ENCODE measurements at regions not wholly inside any gene's neighbourhood (a gene's known extent, or its start where the extent isn't known, plus 50 kb on each side); places are given as distances from the start of the nearest gene placed in this dataset.

DNA sequence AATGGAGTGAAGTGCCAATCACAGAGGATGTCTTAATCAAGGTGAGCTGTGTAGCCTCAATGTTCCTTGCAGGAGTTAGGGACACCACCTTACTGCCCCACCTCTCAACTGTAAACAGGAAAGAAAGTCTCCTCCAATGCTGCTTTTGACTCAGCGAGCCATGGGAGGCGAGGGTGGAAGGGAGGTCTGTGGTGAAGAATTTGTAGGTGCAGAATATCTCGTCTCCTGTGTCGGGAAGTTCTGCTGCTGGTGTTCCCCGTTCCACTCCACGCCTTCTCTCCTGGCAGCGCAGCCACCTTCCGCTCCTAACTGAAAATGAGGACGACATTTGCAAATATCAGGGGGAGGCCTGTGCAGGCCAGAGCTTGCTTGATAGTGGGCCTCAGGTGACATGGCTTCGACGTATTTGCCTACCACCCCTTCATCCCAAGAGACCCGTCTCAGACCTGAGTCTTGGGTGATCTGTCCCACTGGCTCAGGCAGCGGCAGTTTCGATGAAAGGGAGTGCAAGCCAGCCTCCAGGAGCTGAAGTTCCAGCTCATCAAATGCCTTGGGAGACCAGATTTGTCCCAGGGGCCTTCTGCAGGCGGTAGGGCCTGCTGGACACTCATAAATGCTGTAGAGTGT lies 368.3 kb upstream of the C1orf174 start:
- no peak overlapping the region for H3K4me2 ChIP-seq (ENCODE audit: low read length)
- H3K27ac ChIP-seq (ENCODE audit: low read depth, low read length) = no peak overlapping the region
- no peaks in the 10 kb centered on the region for H3K9me3 ChIP-seq (ENCODE audit: control insufficient read depth, insufficient read depth, low read length)
- no peak overlapping the region for H3K4me3 ChIP-seq (ENCODE audit: low read length)
- TF ChIP-seq CTCF (IDR thresholded peaks at IDR 0.05; ENCODE audit: low read depth, low read length, poor library complexity, severe bottlenecking) = no peak
- no peak for TF ChIP-seq EZH2phosphoT487 (IDR thresholded peaks at IDR 0.05; ENCODE audit: borderline replicate concordance, low read length)
- H4K20me1 ChIP-seq (ENCODE audit: control insufficient read depth, insufficient read depth, low read depth, low read length) = no peaks in the 10 kb centered on the region
- H3K9me2 ChIP-seq (replicated peaks; ENCODE audit: control insufficient read depth, low read length) = no peaks in the 10 kb centered on the region
- no peaks in the 10 kb centered on the region for H3K36me3 ChIP-seq (ENCODE audit: control insufficient read depth, low read length)
- H3F3A ChIP-seq (ENCODE audit: control insufficient read depth, insufficient read depth) = no peaks in the 10 kb centered on the region; the same call in 1 of the 2 replicates
- H3K27me3 ChIP-seq (ENCODE audit: control insufficient read depth, low read length) = no peaks in the 10 kb centered on the region
- H3K4me1 ChIP-seq (ENCODE audit: control insufficient read depth, low read length) = peaks cover 22% of the 10 kb centered on the region
- no peaks in the 10 kb centered on the region for H3K79me2 ChIP-seq (ENCODE audit: control insufficient read depth, low read length)

DNA sequence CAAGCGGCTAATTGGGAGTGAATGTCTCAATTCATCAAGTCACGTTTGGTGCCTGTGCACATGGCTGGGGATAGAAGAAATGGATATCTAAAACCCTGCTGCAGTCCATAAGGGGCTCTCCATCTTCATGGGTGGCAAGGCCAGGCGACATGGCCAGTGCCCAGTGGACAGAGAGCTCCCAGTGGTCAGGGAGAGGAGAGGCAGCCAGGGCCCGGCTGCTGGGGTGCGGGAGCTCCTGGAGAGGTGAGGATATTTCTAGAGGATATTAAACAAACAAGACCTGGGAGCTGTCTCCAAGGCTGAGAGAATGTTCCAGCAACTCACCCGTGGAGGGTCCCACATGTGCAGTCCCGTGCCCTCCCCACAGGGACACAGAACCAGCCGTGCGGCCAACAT lies 368.8 kb upstream of the C1orf174 start:
- Histone ChIP-seq H3K36me3 (ENCODE audit: control insufficient read depth, low read length) (no peaks in the 10 kb centered on the region), H3F3A (ENCODE audit: control insufficient read depth, insufficient read depth) (no peaks in the 10 kb centered on the region; the same call in 1 of the 2 replicates), H3K9me2 (replicated peaks; ENCODE audit: control insufficient read depth, low read length) (no peaks in the 10 kb centered on the region), H3K4me2 (ENCODE audit: low read length) (no peak overlapping the region), H3K4me1 (ENCODE audit: control insufficient read depth, low read length) (peaks cover 23% of the 10 kb centered on the region), H3K4me3 (ENCODE audit: low read length) (no peak overlapping the region), H3K27me3 (ENCODE audit: control insufficient read depth, low read length) (no peaks in the 10 kb centered on the region), H3K9me3 (ENCODE audit: control insufficient read depth, insufficient read depth, low read length) (no peaks in the 10 kb centered on the region), H3K27ac (ENCODE audit: low read depth, low read length) (no peak overlapping the region), H4K20me1 (ENCODE audit: control insufficient read depth, insufficient read depth, low read depth, low read length) (no peaks in the 10 kb centered on the region), H3K79me2 (ENCODE audit: control insufficient read depth, low read length) (no peaks in the 10 kb centered on the region)
- TF ChIP-seq EZH2phosphoT487 (IDR thresholded peaks at IDR 0.05; ENCODE audit: borderline replicate concordance, low read length) = no peak
- TF ChIP-seq CTCF (IDR thresholded peaks at IDR 0.05; ENCODE audit: low read depth, low read length, poor library complexity, severe bottlenecking) = no peak

- Histone ChIP-seq H3K4me1 (ENCODE audit: control insufficient read depth, low read length) (peaks cover 23% of the 10 kb centered on the region), H3K9me3 (ENCODE audit: control insufficient read depth, insufficient read depth, low read length) (no peaks in the 10 kb centered on the region), H3F3A (ENCODE audit: control insufficient read depth, insufficient read depth) (no peaks in the 10 kb centered on the region; the same call in 1 of the 2 replicates), H3K4me2 (ENCODE audit: low read length) (no peak overlapping the region), H3K79me2 (ENCODE audit: control insufficient read depth, low read length) (no peaks in the 10 kb centered on the region), H4K20me1 (ENCODE audit: control insufficient read depth, insufficient read depth, low read depth, low read length) (no peaks in the 10 kb centered on the region), H3K27me3 (ENCODE audit: control insufficient read depth, low read length) (no peaks in the 10 kb centered on the region), H3K4me3 (ENCODE audit: low read length) (no peak overlapping the region), H3K27ac (ENCODE audit: low read depth, low read length) (no peak overlapping the region), H3K36me3 (ENCODE audit: control insufficient read depth, low read length) (no peaks in the 10 kb centered on the region), H3K9me2 (replicated peaks; ENCODE audit: control insufficient read depth, low read length) (no peaks in the 10 kb centered on the region)
- TF ChIP-seq CTCF (IDR thresholded peaks at IDR 0.05; ENCODE audit: low read depth, low read length, poor library complexity, severe bottlenecking) (no peak), EZH2phosphoT487 (IDR thresholded peaks at IDR 0.05; ENCODE audit: borderline replicate concordance, low read length) (no peak)
These were observed 369.3 kb upstream of the C1orf174 start for GRCh38 chr1:4269330-4269729.

Measured in DOHH2 (cell line).